HG03039 (cell line): ENCODE measurements at regions not wholly inside any gene's neighbourhood (a gene's known extent, or its start where the extent isn't known, plus 50 kb on each side); places are given as distances from the start of the nearest gene placed in this dataset.

Source experiments
- ATAC-seq: cut with Tn5 transposase; IDR thresholded peaks from one replicate; pipeline ENCODE4 v1.9.1; 2021; ENCODE audit warnings: mild to moderate bottlenecking, moderate library complexity; ENCODE audit not compliant: unreplicated experiment

- ATAC-seq, result no peak
Observed at GRCh38 chr6:98783578-98783977, 50.8 kb upstream of the POU3F2 start.
